ENCODE measurements at regions not wholly inside any gene's neighbourhood (a gene's known extent, or its start where the extent isn't known, plus 50 kb on each side); places are given as distances from the start of the nearest gene placed in this dataset.

DNA sequence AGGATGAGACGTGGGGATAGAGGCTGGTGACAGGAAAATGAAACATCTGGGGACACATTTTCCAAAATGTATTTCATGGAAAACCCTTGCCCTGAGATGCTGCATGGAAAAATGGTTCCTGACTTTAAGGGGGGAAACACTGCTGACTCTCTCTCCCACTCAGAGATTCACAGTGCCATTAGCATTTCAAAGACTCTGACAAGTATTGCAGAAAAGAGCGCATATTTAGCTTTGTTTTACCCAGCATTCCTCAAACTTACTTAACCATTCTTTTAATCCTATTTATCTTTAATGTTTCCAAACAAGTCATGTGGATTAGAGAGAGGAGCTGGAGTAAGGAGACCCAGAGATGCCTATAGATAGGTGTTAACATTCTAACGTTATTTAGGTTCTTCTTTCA, 141.8 kb upstream of the DYRK2 start:
- TF ChIP-seq, protein P1, sequence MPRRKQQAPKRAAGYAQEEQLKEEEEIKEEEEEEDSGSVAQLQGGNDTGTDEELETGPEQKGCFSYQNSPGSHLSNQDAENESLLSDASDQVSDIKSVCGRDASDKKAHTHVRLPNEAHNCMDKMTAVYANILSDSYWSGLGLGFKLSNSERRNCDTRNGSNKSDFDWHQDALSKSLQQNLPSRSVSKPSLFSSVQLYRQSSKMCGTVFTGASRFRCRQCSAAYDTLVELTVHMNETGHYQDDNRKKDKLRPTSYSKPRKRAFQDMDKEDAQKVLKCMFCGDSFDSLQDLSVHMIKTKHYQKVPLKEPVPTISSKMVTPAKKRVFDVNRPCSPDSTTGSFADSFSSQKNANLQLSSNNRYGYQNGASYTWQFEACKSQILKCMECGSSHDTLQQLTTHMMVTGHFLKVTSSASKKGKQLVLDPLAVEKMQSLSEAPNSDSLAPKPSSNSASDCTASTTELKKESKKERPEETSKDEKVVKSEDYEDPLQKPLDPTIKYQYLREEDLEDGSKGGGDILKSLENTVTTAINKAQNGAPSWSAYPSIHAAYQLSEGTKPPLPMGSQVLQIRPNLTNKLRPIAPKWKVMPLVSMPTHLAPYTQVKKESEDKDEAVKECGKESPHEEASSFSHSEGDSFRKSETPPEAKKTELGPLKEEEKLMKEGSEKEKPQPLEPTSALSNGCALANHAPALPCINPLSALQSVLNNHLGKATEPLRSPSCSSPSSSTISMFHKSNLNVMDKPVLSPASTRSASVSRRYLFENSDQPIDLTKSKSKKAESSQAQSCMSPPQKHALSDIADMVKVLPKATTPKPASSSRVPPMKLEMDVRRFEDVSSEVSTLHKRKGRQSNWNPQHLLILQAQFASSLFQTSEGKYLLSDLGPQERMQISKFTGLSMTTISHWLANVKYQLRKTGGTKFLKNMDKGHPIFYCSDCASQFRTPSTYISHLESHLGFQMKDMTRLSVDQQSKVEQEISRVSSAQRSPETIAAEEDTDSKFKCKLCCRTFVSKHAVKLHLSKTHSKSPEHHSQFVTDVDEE (CRISPR knock-in tag; IDR thresholded peaks at IDR 0.05) = no peak
- TF ChIP-seq ZFP3 (CRISPR knock-in tag; IDR thresholded peaks at IDR 0.05) = no peak
- no peak for TF ChIP-seq ZNF8 (CRISPR knock-in tag; IDR thresholded peaks at IDR 0.05)
- TF ChIP-seq, protein P2, sequence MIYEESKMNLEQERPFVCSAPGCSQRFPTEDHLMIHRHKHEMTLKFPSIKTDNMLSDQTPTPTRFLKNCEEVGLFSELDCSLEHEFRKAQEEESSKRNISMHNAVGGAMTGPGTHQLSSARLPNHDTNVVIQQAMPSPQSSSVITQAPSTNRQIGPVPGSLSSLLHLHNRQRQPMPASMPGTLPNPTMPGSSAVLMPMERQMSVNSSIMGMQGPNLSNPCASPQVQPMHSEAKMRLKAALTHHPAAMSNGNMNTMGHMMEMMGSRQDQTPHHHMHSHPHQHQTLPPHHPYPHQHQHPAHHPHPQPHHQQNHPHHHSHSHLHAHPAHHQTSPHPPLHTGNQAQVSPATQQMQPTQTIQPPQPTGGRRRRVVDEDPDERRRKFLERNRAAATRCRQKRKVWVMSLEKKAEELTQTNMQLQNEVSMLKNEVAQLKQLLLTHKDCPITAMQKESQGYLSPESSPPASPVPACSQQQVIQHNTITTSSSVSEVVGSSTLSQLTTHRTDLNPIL (CRISPR knock-in tag; IDR thresholded peaks at IDR 0.05; ENCODE audit: low read depth) = no peak
- TF ChIP-seq ZC3H10 (CRISPR knock-in tag; IDR thresholded peaks at IDR 0.05) = no peak
- no peak for TF ChIP-seq RARB (CRISPR knock-in tag; IDR thresholded peaks at IDR 0.05)
- TF ChIP-seq, protein P3, sequence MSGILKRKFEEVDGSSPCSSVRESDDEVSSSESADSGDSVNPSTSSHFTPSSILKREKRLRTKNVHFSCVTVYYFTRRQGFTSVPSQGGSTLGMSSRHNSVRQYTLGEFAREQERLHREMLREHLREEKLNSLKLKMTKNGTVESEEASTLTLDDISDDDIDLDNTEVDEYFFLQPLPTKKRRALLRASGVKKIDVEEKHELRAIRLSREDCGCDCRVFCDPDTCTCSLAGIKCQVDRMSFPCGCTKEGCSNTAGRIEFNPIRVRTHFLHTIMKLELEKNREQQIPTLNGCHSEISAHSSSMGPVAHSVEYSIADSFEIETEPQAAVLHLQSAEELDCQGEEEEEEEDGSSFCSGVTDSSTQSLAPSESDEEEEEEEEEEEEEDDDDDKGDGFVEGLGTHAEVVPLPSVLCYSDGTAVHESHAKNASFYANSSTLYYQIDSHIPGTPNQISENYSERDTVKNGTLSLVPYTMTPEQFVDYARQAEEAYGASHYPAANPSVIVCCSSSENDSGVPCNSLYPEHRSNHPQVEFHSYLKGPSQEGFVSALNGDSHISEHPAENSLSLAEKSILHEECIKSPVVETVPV (CRISPR knock-in tag; IDR thresholded peaks at IDR 0.05) = no peak
- no peak for TF ChIP-seq SNAI2 (CRISPR knock-in tag; IDR thresholded peaks at IDR 0.05)
- TF ChIP-seq ESRRG (CRISPR knock-in tag; IDR thresholded peaks at IDR 0.05) = no peak
- no peak for TF ChIP-seq TCF4 (CRISPR knock-in tag; IDR thresholded peaks at IDR 0.05; ENCODE audit: borderline replicate concordance)
- TF ChIP-seq CSDC2 (CRISPR knock-in tag; IDR thresholded peaks at IDR 0.05) = no peak
- no peak for TF ChIP-seq BACH2 (CRISPR knock-in tag; IDR thresholded peaks at IDR 0.05; ENCODE audit: borderline replicate concordance)
- no peak for TF ChIP-seq ARNTL (CRISPR knock-in tag; IDR thresholded peaks at IDR 0.05; ENCODE audit: borderline replicate concordance, low read depth)
- TF ChIP-seq TOX (CRISPR knock-in tag; IDR thresholded peaks at IDR 0.05; ENCODE audit: borderline replicate concordance) = no peak

Data from SK-N-SH treated with all-trans-retinoic acid at 6 μM for 48 hours (cell line).